ENCODE measurements at regions not wholly inside any gene's neighbourhood (a gene's known extent, or its start where the extent isn't known, plus 50 kb on each side); places are given as distances from the start of the nearest gene placed in this dataset.

GRCh38 chr12:78473561-78473960, 391.0 kb upstream of the SYT1 start:
- TF ChIP-seq GATA2 (IDR thresholded peaks at IDR 0.05; ENCODE audit: low read depth, low read length) (no peak), GATA3 (IDR thresholded peaks at IDR 0.05; ENCODE audit: low read depth, low read length) (no peak)
